NOMO-1 treated with dmso at 0.1 percent for 144 hours (cell line): ENCODE measurements at regions not wholly inside any gene's neighbourhood (a gene's known extent, or its start where the extent isn't known, plus 50 kb on each side); places are given as distances from the start of the nearest gene placed in this dataset.

Experiments used
- DNase-seq: peaks from one replicate; lab custom pipeline; 2025; ENCODE audit not compliant: unreplicated experiment; lab: John Stamatoyannopoulos, UW

DNA sequence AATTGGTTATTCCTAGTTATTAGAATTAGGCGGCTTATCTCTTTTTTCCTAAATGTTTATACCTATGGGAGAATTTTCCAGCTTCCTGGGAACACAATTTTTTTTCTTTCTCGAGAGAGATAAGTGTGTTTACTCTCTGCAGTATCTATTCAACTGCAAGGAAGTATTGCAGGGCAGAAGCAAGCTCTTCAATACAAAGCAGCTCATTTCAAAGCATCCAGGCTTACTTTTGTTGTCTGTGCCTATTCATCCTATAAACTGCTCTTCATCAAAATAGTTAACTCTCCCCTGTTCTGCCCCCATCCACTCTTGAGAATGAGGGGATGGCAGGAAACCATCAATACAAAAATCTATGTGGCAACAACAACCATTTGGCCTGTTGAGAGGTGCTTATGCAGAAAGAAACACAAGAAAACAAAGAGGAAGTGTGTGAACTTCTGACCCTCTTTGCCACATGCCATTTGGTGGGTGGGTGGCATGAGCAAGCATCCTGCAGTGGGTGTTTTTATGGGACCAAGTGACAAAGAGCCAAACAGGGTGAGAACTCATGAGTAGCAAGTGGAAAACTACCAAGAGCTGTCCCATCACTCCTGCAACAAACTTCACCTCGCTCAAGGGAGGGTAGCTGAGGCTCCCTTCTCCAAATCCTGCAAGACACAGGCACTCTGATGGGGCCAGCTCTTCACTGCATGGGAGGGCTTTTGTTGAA is 50.6 kb upstream of the MRPS6 start:
- DNase-seq: peak; percentile 74

DNA sequence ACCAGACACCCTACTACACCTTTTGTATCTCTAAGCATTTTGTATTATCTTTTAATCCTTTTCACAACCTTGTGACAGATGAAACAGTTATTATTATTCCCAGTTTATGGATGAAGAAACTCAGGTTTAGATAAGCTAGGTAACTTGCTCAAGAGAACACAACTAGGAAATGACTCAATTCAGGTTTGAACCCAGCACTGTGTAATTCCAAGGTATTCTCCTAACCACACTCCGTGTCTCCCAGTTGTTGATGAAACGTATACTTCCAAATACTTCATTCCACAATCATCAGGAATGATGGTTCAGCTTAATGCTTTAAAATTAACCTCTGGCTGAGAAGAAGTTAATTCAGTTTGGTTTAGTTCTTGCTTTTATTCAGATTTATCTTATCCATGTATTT is 51.7 kb upstream of the MRPS6 start:
- no peak for DNase-seq

DNA sequence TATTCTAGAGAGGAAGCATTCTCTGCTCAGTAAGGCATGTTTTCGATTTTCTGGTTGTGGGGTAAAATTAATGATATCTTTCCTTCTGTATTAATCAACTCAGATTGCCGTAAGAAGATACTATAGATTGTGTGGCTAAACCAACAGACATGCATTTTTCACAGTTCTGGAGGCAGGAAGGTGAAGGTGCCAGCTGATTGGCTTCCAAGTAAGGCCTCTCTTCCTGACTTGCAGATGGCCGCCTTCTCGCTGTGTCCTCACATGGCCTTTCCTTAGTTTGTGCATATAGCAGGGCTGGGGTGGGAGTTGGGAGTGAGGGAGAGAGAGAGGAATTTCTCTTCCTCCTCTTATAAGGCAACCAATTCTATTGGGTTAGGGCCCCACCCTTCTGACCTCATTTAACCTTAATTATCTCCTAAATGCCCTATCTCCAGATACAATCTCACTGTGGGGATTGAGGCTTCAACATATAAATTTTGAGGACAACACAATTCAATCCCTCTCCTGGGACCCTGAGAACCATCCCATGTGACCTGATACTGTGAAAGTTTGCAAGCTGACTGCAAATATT is 52.3 kb upstream of the MRPS6 start:
- DNase-seq: no peak

DNA sequence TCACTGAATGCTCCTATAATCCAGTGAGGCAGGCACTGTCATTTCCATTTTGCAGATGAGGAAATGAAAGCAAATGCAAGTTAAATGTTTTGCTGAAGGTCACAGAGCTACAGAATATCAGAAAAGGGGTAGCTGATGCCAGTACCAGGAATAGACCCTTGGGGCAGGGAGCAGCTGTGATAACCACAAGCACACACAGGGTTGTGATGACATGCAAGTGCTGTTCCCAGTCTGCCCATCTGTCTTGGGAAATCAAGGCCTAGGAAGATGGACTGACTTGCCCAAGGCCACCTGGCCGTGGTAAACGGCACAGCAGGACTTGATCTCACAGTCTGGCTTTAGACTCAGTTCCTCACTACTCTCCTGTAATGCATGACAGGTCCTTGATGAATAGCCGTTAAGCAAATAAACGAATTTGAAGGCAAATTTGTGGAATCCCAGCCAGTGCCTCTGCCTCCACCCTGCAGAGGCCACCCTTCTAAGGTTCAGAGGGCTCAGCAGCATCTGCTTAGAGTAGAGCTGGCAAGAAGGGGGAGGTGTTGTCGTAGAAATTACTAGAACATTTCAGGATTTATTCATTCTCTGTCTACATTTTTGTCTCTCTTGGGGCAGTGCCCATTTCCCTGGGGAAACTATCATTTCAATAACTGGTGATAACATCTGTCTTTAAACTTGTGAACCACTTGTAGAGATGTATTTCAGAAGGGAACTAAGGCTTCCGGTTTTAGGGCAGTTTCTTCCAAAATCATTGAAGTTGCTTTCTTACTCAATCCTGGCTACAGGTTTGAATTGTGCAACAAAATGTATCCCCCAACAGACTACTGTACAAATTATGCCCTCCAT is 53.2 kb upstream of the MRPS6 start:
- peak; percentile 85 for DNase-seq

DNA sequence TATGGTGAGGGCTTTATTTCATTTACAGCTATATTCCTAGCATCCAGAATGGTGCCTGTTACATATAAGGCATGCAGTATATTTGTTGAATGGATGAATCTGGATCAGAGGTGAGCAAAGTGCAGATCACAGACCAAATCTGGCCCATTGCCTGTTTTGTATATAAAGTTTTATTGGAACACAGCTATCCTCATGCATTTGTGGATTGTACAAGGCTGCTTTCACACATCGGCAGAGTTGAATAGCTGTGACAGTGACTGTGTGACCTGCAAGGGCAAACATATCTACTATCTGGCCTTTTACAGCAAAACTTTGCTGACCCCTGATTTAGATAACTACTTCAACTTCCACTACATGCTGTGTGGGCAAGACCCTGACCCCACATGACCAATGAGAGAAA is 54.0 kb upstream of the MRPS6 start:
- DNase-seq: no peak

DNA sequence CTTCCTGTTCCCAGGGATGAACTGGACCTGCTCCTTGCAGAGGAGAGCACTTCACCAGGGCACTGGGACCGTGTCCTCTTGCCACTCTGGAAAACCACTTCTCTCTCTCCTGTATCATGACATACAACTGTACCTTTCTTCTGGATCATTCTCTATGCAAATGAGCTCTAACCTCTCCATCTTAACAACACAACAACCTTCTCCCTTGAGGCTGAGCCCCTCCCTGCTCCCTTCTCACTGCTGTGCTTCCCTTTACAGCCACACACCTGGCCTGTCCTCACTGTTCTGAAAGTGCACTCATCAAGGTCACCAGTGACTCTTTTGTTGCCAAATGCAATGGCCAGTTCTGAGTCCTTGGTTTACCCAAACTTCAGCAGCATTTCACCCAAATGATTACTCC is 54.5 kb upstream of the MRPS6 start:
- no peak for DNase-seq

DNA sequence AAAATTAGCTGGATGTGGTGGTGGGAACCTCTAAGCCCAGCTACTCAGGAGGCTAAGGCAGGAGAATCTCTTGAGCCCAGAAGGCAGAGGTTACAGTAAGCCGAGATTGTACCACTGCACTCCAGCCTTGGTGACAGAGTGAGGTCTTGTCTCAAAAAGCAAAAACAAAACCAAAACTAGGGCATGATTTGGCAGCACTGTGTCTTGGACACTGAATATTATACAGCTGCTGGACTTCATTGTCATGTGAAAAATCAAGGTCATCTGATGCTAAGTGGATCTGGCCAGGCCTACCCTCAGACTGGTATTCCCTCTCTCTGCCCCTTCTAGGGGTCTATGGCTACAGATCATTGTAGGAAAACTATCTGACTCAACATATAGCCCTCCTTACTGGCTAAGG is 55.2 kb upstream of the MRPS6 start:
- DNase-seq: no peak

DNA sequence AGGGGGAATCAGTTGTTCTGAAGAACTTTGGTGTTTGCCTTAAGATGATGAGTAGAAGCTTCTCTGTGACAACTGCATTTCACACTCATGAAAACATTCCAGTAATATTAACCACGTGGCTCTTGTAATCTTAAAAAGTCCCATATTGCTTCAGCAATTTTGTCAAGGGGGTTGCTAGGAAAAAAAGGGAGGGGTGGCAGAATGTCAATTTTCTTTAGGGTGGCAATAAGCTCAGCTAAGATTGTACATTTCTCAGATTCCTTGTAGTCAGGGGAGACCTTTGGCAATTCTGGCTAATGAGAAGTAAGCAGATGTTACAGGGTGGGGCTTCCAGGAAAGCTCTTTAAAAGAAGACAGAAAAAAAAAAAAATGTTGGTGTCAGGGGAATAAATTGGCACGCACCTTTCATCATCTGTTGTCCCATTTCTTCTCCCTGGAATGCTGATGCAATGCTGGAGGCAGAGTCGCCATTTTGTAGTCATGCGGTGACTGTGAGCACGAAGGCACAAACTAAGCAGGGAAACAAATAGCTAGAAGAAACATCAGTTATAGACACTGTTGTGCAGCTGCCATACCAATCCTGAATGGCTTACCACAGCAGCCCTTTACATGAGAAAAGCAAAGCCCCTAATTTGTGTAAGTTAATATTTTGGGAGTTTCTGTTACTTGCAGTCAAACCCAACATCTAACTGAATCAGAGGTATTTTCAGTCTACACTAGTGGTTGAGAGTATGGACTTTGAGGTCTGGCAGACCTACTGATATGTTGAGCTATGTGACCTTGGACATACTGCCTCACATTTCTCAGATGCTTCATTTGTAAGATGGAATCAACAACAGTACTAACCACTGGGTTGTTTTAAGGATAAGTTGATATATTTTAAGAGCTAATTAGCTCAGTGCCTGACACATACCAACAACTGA is 56.1 kb upstream of the MRPS6 start:
- DNase-seq: no peak

DNA sequence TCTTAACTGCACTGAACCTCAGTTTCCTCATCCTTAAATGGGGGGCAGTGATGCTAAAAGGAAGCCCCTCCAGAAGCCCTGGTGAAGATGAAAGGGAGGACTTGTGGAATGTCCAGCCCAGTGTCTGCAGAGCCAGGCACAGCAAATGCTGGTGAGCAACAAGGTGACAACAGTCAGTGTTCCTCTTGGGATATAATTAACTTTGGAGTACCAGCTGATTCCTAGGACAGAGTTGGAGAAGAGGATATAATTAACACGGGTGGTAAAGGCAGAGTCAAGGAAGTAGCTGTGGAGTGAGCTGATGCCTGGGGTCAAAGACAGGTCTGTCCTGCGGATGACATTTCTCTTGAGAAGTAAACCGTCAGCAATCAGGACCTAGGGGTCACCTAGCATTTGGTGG is 60.7 kb upstream of the MRPS6 start:
- no peak for DNase-seq

DNA sequence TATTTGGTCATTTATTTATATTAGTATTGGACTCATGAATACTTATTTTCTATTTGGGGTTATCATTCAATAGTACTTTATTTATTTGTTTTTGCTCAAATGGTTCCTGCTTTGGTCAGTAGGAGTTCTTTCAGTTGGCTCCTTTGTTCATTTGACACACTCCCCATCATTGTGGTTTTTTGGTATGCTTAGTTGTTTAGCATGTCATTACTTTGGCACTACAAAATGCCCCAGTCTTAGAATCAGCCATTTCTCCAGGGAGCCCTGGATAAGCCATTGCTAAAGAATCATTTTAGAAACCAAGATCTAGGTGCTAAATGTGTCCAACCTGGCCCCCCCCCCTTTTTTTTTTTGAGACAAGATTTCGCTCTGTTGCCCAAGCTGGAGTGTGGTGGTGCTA is 61.7 kb upstream of the MRPS6 start:
- no peak for DNase-seq

DNA sequence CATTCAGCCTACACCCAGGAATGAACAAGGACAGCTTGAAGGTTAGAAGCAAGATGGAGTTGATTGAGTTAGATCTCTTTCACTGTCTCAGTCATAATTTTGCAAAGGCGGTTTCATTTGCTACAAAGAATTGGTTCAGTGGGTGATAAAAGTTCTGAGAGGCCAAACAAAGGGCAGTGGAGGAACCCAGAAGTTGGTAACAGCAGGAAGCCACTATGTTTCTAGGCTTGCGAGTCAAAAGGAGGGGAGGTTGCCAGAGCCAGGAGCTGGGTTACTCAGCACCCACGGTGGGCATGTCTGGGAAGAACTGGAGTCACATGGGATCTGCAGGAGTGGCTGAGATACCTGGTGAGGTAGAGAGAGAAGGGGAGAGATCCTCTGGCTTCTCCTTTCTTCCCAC is 64.2 kb upstream of the MRPS6 start:
- DNase-seq: no peak

DNA sequence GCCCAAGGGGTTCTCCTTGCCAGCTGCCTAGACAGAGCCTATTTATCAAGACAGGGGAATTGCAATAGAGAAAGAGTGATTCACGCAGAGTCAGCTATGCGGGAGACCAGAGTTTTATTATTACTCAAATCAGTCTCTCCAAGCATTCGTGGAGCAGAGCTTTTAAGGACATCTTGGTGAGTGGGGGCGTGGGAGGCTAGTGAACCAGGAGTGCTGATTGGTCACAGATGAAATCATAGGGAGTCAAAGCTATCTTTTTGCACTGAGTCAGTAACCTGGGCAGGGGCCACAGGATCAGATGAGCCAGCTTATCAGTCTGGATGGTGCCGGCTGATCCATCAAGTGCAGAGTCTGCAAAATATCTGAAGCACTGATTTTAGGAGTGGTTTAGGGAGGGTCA is 64.8 kb upstream of the MRPS6 start:
- DNase-seq: no peak

DNA sequence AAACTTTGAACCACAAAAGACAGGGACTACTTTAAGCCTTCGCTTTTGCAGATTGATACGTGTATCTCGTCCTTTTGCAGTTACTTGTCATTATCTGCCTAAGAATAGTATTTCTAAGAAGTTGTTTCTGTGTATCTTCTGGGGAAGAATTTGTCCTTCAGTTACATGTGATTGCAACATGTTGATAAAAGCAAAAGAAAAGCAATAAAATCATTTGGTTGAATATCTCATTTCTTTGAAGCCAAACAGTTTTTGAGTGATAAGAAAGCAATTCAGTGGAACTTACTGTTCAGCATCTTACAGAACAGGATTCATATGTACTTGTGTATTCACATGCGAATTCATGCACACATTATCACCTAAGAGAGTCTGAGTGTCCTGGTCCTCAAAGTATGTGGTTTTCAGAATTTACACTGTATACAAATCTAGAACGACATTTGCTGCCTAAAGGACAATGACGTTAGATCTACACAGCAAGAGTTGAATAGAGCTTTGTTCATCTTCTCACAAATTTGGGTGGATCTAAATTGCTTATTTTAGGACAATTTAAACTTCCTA is 66.7 kb upstream of the MRPS6 start:
- no peak for DNase-seq

DNA sequence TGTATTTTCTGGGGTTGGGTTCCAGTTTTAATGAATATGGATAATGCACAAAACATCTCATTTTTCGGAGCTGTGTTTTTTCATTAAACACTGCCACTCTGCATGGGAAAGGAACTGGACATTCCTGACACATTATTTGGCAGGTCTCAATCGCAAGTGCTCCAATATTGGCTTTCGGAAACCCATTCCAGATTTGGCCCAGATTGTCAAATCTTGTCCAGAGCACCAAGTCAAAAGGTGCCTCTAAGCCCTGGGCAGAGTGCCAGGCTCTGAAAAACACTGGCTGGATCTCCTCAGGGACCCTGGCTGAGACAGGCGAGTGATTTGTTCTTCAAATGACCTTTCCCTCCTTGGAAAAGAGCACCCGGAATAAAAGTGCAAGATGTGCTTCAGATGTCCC is 68.4 kb upstream of the MRPS6 start:
- no peak for DNase-seq

DNA sequence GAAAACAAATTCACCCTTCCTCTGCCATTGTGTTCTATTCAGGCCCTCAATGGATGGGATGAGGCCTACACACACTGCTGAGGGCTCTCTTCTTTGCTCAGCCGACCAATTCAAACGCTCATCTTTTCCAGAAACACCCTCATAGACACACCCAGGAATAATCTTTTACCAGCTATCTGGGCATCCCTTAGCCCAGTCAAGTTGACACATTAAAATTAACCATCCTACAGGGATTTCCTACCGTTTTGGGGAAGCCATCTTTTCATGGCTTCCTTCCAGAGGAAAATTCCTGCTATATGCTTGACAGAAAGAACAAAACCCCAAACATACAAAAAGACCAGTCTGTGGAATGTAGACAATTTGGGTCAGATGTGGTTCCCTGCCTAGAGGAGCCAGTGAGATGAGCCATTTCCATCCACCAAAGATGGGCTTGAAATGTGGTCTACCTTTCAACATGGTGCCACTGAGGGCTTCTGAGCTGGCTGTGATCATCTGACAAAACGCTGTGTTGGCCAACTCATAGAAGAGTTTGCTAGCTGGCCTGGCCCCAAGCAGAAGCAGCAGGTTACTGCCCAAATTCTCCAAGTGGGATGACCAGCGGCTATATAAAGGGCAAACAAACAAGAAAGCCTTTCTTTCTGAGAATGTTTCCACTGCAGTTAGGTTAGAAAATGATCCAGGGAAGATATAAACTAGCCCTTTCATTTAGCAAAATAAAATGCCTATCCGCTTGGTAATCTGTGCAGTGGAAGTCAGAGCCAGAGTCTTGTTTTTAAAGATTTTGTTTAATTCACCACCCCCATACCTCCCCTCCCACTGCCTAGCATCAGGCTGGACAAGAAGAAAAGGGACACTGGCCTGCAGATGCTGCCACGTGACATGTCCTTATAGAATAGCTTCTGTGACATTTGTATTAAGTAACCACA is 69.1 kb upstream of the MRPS6 start:
- no peak for DNase-seq

DNA sequence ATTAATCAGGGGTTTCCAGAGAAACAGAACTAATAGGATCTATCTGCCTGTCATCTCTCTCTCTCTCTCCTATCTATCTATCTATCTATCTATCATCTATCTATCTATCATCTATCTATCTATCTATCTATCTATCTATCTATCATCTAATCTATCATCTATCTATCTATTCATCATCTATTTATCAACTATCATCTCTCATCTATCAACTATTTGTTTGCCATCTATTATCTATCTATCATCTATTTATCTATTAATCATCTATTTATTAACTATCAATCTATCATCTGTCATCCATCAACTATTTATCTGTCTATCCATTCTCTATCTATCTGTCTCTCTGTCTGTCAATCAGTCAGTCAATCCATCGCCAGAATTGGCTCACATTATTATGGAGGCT is 70.0 kb upstream of the MRPS6 start:
- DNase-seq: no peak

DNA sequence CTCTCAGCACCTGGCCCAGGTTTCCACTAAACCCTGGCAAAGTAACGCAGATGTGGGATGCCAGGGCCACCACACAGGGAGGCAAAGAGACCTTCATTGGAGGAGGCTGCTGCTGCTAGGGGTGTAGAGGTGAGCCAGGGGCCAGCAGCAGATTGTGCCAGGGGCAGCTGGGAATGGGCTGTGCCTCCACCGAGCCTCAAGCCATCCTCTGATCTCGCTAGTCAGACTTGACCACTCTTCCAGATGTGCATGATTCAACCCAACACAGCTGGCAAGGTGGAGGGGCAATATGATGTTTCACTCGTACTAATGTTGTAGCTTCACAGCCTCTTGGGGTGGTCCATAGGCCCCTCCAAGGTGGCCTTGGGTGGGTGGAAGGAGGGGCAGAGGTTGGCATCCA is 73.0 kb upstream of the MRPS6 start:
- no peak for DNase-seq

DNA sequence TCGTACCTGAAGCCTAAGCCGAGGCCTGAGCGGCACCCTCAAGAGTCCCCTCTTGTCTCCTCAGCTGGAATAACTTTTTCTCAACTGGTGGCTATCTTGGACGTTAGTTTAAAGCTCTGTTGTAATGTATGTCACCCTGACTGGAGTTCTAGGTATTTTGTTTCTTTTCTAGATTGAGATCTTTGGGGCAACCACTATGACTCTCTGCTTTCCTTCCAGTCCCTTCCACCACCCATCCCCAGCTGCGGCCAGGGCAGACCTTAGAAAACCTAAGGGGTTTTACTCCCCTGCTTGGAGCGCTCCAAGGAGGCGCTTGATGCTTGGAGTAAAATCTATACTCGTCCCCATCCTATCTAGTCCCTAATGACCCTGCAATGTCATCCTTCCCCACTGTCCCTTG is 74.6 kb upstream of the MRPS6 start:
- DNase-seq: no peak

DNA sequence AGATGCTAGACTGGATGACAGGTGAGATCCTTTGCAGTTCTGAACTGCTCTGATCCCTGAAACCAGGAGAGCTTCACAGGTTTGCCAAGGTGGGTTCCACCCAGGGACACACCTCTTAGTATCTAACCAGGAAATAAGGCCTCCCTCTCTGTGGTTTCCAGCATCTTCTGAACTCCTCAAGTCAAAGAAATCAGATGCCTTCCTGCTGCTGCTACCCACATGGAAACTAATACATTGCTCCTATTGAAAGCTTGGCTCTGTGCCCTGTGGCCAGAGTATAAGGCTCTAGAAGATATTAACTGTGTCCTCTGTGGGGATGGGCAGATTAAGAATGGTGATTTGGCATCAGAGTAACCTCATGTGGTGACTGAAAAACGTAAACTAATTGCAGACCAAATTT is 75.0 kb upstream of the MRPS6 start:
- no peak for DNase-seq

DNA sequence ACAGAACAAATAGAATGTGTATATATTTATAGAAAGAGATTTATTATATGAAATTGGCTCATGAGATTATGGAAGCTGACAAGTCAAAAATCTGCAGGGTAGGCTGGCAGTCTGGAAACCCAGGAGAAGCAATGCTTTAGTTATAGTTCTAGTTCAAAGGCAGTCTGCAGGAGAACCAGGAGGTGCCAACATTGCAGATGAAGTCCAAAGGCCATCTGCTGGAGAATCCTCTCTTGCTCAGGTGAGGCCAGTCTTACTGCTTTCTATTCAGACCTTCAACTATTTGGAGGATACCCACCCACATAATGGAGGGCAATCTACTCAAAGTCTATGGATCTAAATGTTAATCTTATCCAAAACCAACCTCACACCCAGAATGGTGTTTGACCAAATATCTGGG is 75.9 kb upstream of the MRPS6 start:
- DNase-seq: no peak
